Esophagus squamous epithelium (tissue), 5 donors: ENCODE measurements at regions not wholly inside any gene's neighbourhood (a gene's known extent, or its start where the extent isn't known, plus 50 kb on each side); places are given as distances from the start of the nearest gene placed in this dataset.

Source experiments
- DNase-seq: peaks from one replicate; lab custom pipeline; 2025; lab: John Stamatoyannopoulos, UW
- H3K27ac ChIP-seq, 4 donors: fragments of 200-600 bp; sonication (generic); one replicate each; pipeline ENCODE4 v1.5.1; 2016 to 2019; ENCODE audit warnings: mild to moderate bottlenecking in 1 of 4
- H3K27me3 ChIP-seq, 4 donors: fragments of 200-600 bp; sonication (generic); 1 replicate in 3 of 4; 2 replicates in 1 of 4; pipeline versions ENCODE4 v1.5.1 to v1.6.0; 2017 to 2021; ENCODE audit warnings: antibody characterized with exemption in 1 of 4
- H3K36me3 ChIP-seq, 3 donors: fragments of 200-600 bp; sonication (generic); one replicate each; pipeline ENCODE4 v1.5.1; 2016 to 2019
- H3K4me1 ChIP-seq, 3 donors: fragments of 200-600 bp; sonication (generic); one replicate each; pipeline ENCODE4 v1.5.1; 2017 to 2019
- H3K4me3 ChIP-seq, 4 donors: fragments of 200-600 bp; sonication (generic); 1 replicate in 3 of 4; 2 replicates in 1 of 4; pipeline ENCODE4 v1.5.1; 2016 to 2019; ENCODE audit warnings: mild to moderate bottlenecking in 2 of 4, moderate library complexity in 1 of 4
- H3K9me3 ChIP-seq, 3 donors: fragments of 200-600 bp; sonication (generic); one replicate each; pipeline ENCODE4 v1.5.1; 2016 to 2019
- CTCF ChIP-seq, 6 experiments: fragments of 450-650 bp in 4 of 6; fragments of 200-600 bp in 2 of 6; sonication (generic) in 2 of 6; IDR thresholded peaks; one replicate each; pipeline ENCODE4 v1.5.1; 2016 to 2019; ENCODE audit warnings: antibody characterized with exemption in 6 of 6, mild to moderate bottlenecking in 4 of 6, moderate library complexity in 4 of 6
- POLR2A ChIP-seq, 4 donors: fragments of 450-650 bp; IDR thresholded peaks; one replicate each; pipeline ENCODE4 v1.6.1; 2017; ENCODE audit warnings: antibody characterized with exemption in 4 of 4, mild to moderate bottlenecking in 4 of 4, moderate library complexity in 3 of 4
- WGBS, 2 donors: methylation state at CpG; one replicate each; pipeline ENCODE4 v1.1.5; 2018; 5-methylcytosine and 5-hydroxymethylcytosine counted together
- intact Hi-C: fragments of 100-400 bp; cut with DNase I; formaldehyde crosslinking; loops from one replicate; pipeline ENCODE4 v1.15.0; 2022
- donor health status: DM: yes; HTN: yes; CAD: no.

- intact Hi-C loops, result no loop called here
These were observed 56.6 kb upstream of the SETBP1 start for GRCh38 chr18:44624052-44624451.

GRCh38 chr18:44625386-44625785 lies 55.3 kb upstream of the SETBP1 start:
- H3K4me1 ChIP-seq, result peaks cover 0 to 8% (median 6%) of the 10 kb centered on the region in 3 donors
- DNase-seq, result no peak
- no peaks in the 10 kb centered on the region for H3K27me3 ChIP-seq
- H3K4me3 ChIP-seq, result no peak overlapping the region
- H3K36me3 ChIP-seq, result no peaks in the 10 kb centered on the region
- 96 to 100% methylated on average over 2 of the region's 3 CpGs for WGBS, 2 donors
- H3K27ac ChIP-seq, result no peak overlapping the region
- intact Hi-C loops, result no loop called here
- H3K9me3 ChIP-seq, result no peaks in the 10 kb centered on the region
- TF ChIP-seq CTCF (IDR thresholded peaks at IDR 0.05) (no peak), POLR2A (IDR thresholded peaks at IDR 0.05) (no peak)

More at GRCh38 chr18:44624052-44624451, 56.6 kb upstream of the SETBP1 start:
- no peak overlapping the region for H3K27ac ChIP-seq
- H3K36me3 ChIP-seq, result no peaks in the 10 kb centered on the region
- no peak for TF ChIP-seq POLR2A (IDR thresholded peaks at IDR 0.05)
- TF ChIP-seq CTCF (IDR thresholded peaks at IDR 0.05), result no peak
- H3K4me3 ChIP-seq, result no peak overlapping the region
- H3K27me3 ChIP-seq, result no peaks in the 10 kb centered on the region
- no peak for DNase-seq
- no peaks in the 10 kb centered on the region for H3K9me3 ChIP-seq
- peaks cover 0 to 8% (median 6%) of the 10 kb centered on the region in 3 donors for H3K4me1 ChIP-seq

GRCh38 chr18:44626236-44626635 lies 54.5 kb upstream of the SETBP1 start:
- H3K27ac ChIP-seq, result no peak overlapping the region

GRCh38 chr18:44626807-44627206 lies 53.9 kb upstream of the SETBP1 start:
- Histone ChIP-seq H3K36me3 (no peaks in the 10 kb centered on the region), H3K9me3 (no peaks in the 10 kb centered on the region), H3K4me3 (no peak overlapping the region), H3K4me1 (peaks cover 0 to 8% (median 6%) of the 10 kb centered on the region in 3 donors), H3K27ac (no peak overlapping the region), H3K27me3 (no peaks in the 10 kb centered on the region)
- TF ChIP-seq POLR2A (IDR thresholded peaks at IDR 0.05), result no peak
- TF ChIP-seq CTCF (IDR thresholded peaks at IDR 0.05), result no peak
- intact Hi-C loops, result no loop called here
- no peak for DNase-seq
- 78 to 82% methylated on average over 2 of the region's 2 CpGs for WGBS, 2 donors

More at GRCh38 chr18:44626236-44626635, 54.5 kb upstream of the SETBP1 start:
- no peak for DNase-seq
- no peak overlapping the region for H3K4me3 ChIP-seq
- H3K4me1 ChIP-seq, result peaks cover 0 to 8% (median 6%) of the 10 kb centered on the region in 3 donors
- no peaks in the 10 kb centered on the region for H3K36me3 ChIP-seq
- TF ChIP-seq POLR2A (IDR thresholded peaks at IDR 0.05) (no peak), CTCF (IDR thresholded peaks at IDR 0.05) (no peak)
- no peaks in the 10 kb centered on the region for H3K9me3 ChIP-seq
- H3K27me3 ChIP-seq, result no peaks in the 10 kb centered on the region
- WGBS, 2 donors, result 86 to 91% methylated on average over 1 of the region's 1 CpG
- intact Hi-C loops, result no loop called here

- Histone ChIP-seq H3K9me3 (no peaks in the 10 kb centered on the region), H3K36me3 (no peaks in the 10 kb centered on the region), H3K4me1 (peaks cover 0 to 8% (median 6%) of the 10 kb centered on the region in 3 donors), H3K27ac (no peak overlapping the region), H3K4me3 (no peak overlapping the region), H3K27me3 (no peaks in the 10 kb centered on the region)
- no peak for TF ChIP-seq CTCF (IDR thresholded peaks at IDR 0.05)
- DNase-seq, result no peak
- WGBS, 2 donors, result 34 to 60% methylated on average over 3 of the region's 3 CpGs
- intact Hi-C loops, result no loop called here
These were observed 53.4 kb upstream of the SETBP1 start for GRCh38 chr18:44627280-44627679.
